PC-9 (cell line): ENCODE measurements at regions not wholly inside any gene's neighbourhood (a gene's known extent, or its start where the extent isn't known, plus 50 kb on each side); places are given as distances from the start of the nearest gene placed in this dataset.

Source experiments
- CTCF ChIP-seq: fragments of 200-600 bp; sonication (generic); conservative IDR thresholded peaks from 2 replicates; pipeline ENCODE4 v1.6.1; 2017; ENCODE audit warnings: mixed run types, antibody characterized with exemption, mild to moderate bottlenecking, moderate library complexity
- EZH2 ChIP-seq: fragments of 200-600 bp; sonication (generic); IDR thresholded peaks from 2 replicates; pipeline ENCODE4 v1.8.0; 2017; ENCODE audit warnings: antibody characterized with exemption, low read depth

GRCh38 chrX:11870789-11871188, 112.8 kb downstream of the MSL3 start:
- TF ChIP-seq CTCF: no peak
- TF ChIP-seq EZH2: no peak
